ENCODE measurements at regions not wholly inside any gene's neighbourhood (a gene's known extent, or its start where the extent isn't known, plus 50 kb on each side); places are given as distances from the start of the nearest gene placed in this dataset.
"Not testable (repeated sequence)": the region's sequence is repeated elsewhere in the genome, so short reads cannot be mapped to it uniquely, and the experiment has no call there.

DNA sequence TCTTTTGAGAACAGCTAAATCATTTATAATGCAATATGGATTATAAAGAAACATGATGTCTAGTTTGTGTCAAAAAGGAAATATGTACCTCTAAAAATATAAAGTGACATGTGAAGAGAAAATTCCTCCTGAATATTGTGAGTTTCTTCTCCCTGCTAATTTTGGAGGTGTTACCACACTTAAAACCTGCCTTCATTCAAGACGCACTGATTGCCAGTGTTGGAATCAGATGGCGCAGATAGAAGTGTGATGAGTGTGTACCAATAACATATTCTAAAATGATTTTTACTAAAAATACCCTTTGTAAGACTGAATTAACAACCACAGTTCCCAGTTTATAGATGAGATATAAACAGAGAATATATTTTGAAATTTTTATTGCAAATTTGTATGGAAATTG, 681.8 kb upstream of the LRATD1 start:
- DNase-seq = no peak

DNA sequence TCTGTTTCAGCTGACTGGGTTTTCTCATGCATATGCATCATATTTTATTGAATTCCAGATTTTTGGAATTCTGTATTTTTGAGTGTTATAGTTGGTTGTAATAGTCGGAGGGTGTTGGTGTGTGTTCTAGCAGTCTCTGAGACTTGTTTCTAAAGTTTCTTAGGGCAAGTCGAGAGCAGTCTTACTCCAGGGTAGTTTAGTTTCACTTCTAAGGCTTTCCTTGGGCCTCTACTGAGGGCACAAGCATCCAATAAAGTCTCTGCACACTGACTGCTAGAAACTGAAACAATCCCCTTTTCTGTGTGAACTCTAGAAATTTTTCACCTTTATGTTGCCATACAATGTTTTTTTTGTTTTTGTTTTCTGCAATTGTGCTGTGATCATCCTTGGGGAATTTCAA, 663.7 kb upstream of the LRATD1 start:
- DNase-seq = peak; percentile 52

GRCh38 chr2:13986119-13986720, 646.3 kb upstream of the LRATD1 start:
- DNase-seq = peak; percentile 17

DNA sequence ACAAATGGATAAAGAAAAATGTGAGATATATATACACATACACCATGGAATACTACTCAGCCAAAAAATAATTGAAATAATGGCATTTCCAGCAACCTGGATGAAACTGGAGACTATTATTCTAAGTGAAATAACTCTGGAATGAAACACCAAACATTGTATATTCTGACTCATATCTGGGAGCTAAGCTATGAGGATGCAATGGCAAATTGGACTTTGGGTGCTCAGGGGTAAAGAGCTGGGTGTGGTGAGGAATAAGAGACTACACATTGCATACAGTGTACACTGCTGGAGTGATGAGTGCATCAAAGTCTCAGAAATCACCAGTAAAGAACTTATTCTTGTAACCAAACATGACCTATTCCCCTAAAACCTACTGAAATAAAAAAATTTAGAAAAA, 636.0 kb upstream of the LRATD1 start:
- peak; percentile 64 for DNase-seq

- no peak for DNase-seq
Observed at GRCh38 chr2:14011190-14011589, 621.3 kb upstream of the LRATD1 start.

DNA sequence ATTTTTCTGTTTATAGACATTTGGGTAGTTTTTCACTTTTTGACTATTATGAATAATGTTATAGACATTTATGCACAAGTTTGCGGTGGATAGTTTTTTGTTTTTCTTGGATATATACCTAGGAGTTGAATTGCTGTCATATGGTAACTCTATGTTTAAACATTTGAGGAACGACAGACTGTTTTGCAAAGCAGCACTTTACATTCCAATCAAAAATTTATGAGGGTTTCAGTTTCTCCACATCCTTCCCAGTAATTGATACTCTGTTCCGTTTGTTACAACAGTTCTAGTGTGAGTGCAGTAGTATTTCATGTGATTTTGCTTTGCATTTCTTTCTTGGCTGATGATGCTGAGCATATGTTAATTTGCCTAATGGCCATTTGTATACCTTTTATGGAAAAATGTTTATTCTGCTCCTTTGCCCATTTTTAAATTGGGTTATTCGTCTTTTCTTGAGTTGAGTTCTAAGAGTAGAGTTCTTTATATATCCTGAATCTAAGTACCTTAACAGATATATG, 617.3 kb upstream of the LRATD1 start:
- peak; percentile 55 for DNase-seq

- peak; percentile 62 for DNase-seq
Observed at GRCh38 chr2:14016289-14016955, 616.1 kb upstream of the LRATD1 start.

- DNase-seq = no peak
Observed at GRCh38 chr2:14018620-14019019, 613.9 kb upstream of the LRATD1 start.

DNA sequence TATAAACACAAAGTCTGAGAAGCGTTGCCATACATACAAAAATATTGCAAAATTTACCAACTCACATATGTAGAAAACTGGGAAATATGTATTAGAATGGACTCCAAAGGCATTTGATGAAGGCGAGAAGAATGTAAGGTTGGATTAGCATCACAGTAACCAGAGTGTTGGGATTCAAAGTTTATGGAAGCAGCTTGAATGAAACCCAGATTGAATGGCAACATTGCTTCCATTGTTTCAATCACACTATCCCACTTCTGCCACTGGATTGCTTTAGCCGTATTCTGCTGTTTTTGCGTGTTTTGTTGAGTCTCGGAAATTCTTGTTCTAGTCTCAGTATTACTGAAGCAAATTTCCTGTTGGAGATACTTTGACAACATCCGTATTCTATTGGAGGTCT, 609.0 kb upstream of the LRATD1 start:
- DNase-seq = no peak

DNA sequence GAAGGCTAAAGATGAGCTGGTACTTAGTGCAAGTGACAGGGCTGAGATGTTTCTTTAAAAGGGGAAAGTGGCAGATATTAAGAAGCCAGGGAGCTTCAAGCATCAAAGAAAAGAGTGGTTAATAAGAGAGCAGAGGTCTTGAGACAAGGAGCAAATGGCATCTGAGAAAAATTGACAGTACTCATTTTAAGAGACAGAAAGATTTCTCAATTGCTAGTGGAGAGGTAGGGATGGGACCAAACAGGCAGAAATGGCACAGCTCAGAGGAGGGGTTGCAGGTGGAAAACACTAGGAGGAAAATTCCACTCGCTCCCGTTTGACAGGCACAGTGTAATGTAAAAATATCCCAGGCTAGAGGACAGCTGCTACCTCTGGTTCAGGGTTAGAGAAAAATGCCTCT, 593.4 kb upstream of the LRATD1 start:
- DNase-seq = no peak

GRCh38 chr2:14047491-14047890, 585.0 kb upstream of the LRATD1 start:
- no peak for DNase-seq

GRCh38 chr2:14051401-14051800, 581.1 kb upstream of the LRATD1 start:
- no peak for DNase-seq

GRCh38 chr2:14053105-14053504, 579.4 kb upstream of the LRATD1 start:
- no peak for DNase-seq

DNA sequence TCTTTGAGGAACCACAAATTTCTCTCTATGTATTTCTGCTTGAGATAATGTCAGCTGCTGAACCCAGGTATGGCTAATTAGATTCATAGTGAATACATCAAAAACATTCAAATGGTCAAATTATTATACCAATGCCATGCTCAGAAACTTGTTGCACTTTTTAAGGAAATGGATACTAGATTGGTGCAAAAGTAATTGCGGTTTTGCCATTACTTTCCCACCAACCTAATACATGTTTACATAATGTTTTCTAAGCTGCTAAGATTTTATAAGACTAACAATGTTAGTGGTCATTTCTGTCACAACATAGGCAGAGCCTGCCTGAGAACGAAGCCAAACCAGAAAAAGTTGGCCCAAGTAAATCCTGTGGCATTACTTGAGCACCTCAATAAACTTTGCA, 568.2 kb upstream of the LRATD1 start:
- DNase-seq = no peak

DNA sequence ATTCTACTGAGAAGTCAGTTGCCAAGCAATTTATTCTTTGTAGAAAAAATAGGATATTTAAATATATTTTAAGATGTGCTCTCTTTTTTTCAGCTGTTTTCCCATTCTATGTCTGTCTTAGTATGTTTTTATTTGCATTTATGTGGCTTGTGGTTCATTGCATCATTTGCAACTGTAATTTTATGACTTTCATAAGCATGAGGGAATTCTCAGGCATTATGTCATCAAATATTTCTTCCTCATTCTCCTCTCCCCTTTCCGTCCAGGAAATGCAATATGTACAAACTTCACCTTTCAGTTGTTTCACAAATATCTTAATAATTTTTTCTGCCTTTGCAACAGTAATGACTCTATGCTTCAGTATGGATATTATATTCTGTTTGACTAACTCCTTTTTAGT, 560.2 kb upstream of the LRATD1 start:
- DNase-seq = peak; percentile 71

GRCh38 chr2:14074691-14075090, 557.8 kb upstream of the LRATD1 start:
- no peak for DNase-seq

- no peak for DNase-seq
Observed at GRCh38 chr2:14079576-14079975, 552.9 kb upstream of the LRATD1 start.

DNA sequence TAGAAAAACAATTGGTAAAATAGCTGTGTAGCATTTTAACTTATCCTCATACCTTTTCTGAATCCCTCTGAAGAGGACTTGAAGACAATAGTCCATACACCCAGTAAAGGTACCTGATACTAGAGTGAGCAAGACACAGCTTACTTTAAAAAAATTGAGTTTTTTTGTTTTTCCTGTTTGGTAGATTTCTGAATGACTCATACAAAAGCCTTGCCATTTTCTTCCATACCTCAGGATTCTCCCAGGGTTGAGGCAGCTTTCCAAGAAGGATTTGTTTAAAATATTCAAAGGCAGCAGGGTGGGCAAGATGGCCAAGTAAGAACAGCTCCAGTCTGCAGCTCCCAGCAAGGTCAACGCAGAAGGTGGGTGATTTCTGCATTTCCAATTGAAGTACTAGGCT, 551.0 kb upstream of the LRATD1 start:
- DNase-seq = peak; percentile 68

DNA sequence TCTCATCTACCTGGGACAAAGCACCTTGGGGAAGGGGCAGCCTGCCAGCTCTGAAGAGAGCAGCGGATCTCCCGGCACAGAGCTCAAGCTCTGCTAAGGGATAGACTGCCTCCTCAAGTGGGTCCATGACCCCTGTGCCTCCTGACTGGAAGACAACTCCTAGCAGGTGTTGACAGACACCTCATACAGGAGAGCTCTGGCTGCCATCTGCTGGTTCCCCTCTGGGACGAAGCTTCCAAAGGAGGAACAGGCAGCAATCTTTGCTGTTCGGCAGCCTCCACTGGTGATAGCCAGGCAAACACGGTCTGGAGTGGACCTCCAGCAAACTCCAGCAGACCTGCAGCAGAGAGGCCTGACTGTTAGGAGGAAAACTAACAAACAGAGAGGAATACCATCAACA, 549.9 kb upstream of the LRATD1 start:
- DNase-seq = no peak

GRCh38 chr2:14094592-14094991, 537.9 kb upstream of the LRATD1 start:
- peak; percentile 18 for DNase-seq

DNA sequence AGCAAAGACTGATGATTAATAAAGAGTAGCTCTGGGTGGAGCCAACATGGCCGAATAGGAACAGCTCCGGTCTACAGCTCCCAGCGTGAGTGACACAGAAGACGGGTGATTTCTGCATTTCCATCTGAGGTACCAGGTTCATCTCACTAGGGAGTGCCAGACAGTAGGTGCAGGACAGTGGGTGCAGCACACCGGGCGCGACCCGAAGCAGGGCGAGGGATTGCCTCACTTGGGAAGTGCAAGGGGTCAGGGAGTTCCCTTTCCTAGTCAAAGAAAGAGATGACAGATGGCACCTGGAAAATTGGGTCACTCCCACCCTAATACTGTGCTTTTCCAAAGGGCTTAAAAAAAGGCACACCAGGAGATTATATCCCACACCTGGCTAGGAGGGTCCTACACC, 533.4 kb upstream of the LRATD1 start:
- not testable (repeated sequence) for DNase-seq

DNA sequence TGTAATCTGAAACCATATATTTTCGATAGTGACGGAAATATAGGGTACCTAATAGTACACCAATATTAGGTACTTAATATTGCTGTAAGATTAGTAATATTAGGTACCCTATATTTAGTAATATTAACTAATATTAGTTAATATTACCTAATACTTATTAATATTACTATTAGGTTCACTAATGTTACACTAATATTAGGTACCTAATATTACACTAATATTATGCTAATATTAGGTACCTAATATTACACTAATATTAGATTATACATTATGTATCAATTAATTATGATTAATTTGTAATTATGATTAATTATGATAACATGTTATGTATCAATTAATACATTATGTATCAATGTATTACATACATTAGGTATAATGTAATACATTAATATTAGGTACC, 518.2 kb upstream of the LRATD1 start:
- no peak for DNase-seq

- no peak for DNase-seq
Observed at GRCh38 chr2:14120376-14120775, 512.1 kb upstream of the LRATD1 start.

DNA sequence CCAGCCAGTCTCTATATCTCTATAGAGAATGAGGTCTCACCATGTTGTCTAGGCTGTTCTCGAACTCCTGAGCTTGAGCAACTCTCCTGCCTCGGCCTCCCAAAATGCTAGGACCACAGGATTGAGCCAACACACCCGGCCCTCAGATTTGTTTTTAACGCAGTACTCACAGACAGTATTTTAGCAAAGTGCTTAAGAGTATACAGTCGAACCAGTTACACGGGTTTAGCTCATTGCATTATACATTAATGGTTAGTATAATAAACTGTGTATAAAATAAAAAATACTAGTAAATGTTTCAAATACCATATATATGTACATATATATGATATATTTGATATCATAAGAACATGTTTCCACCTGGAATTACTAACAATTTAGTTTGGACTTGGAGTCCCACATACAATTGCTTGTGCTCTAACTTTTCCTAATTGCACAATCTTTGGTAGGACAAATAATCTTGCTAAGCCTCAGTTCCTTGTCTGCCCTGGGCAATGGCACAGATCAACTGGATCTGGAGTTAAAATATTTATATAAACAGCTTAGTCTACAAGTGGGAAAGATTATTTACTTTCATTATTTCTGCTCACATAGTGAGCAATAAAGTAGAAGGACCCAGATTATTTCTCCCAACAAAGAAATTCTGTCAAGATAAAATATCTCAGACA, 508.9 kb upstream of the LRATD1 start:
- DNase-seq = no peak

Measured in HCEC 1CT (cell line).